SK-N-SH treated with all-trans-retinoic acid at 6 μM for 48 hours (cell line): ENCODE measurements at regions not wholly inside any gene's neighbourhood (a gene's known extent, or its start where the extent isn't known, plus 50 kb on each side); places are given as distances from the start of the nearest gene placed in this dataset.

Experiments
- ARNTL ChIP-seq: fragments of 450-650 bp; formaldehyde crosslinking; IDR thresholded peaks from 2 replicates; pipeline ENCODE4 v1.5.0; 2020; ENCODE audit warnings: low read depth, mild to moderate bottlenecking, moderate library complexity, borderline replicate concordance
- CREB5 ChIP-seq: fragments of 250-450 bp; sonication (Bioruptor Pico); IDR thresholded peaks from 2 replicates; pipeline ENCODE4 v1.5.1; 2020; ENCODE audit warnings: low read depth, mild to moderate bottlenecking, moderate library complexity
- CSDC2 ChIP-seq: fragments of 250-450 bp; sonication (Bioruptor Pico); IDR thresholded peaks from 2 replicates; pipeline ENCODE4 v1.5.0; 2020; ENCODE audit warnings: mild to moderate bottlenecking, moderate library complexity
- CSRNP3 ChIP-seq: fragments of 250-450 bp; sonication (Bioruptor Pico); IDR thresholded peaks from 2 replicates; pipeline ENCODE4 v1.5.1; 2021; ENCODE audit warnings: mild to moderate bottlenecking, moderate library complexity
- ESRRG ChIP-seq: fragments of 250-450 bp; sonication (Bioruptor Pico); IDR thresholded peaks from 2 replicates; pipeline ENCODE4 v1.6.1; 2021; ENCODE audit warnings: mild to moderate bottlenecking
- GLIS3 ChIP-seq: fragments of 250-450 bp; sonication (Bioruptor Pico); IDR thresholded peaks from 2 replicates; pipeline ENCODE4 v1.5.0; 2020; ENCODE audit warnings: mild to moderate bottlenecking, moderate library complexity
- SNAI2 ChIP-seq: fragments of 250-450 bp; sonication (Bioruptor Pico); IDR thresholded peaks from 2 replicates; pipeline ENCODE4 v1.5.0; 2020; ENCODE audit warnings: mild to moderate bottlenecking, moderate library complexity
- ZC3H10 ChIP-seq: fragments of 250-450 bp; sonication (Bioruptor Pico); IDR thresholded peaks from 2 replicates; pipeline ENCODE4 v1.5.1; 2021; ENCODE audit warnings: mild to moderate bottlenecking, moderate library complexity
- ZNF565 ChIP-seq: fragments of 450-650 bp; formaldehyde crosslinking; conservative IDR thresholded peaks from 2 replicates; pipeline ENCODE4 v1.5.0; 2020; ENCODE audit warnings: low read depth, mild to moderate bottlenecking, moderate library complexity
- ZNF8 ChIP-seq: fragments of 450-650 bp; formaldehyde crosslinking; IDR thresholded peaks from 2 replicates; pipeline ENCODE4 v1.5.0; 2020; ENCODE audit warnings: mild to moderate bottlenecking, moderate library complexity

GRCh38 chr3:132788301-132788671 lies 66.1 kb upstream of the NPHP3 start:
- TF ChIP-seq ARNTL (CRISPR knock-in tag) = no peak
- no peak for TF ChIP-seq ESRRG (CRISPR knock-in tag)
- TF ChIP-seq SNAI2 (CRISPR knock-in tag) = no peak
- TF ChIP-seq ZC3H10 = no peak
- TF ChIP-seq ZNF565 (CRISPR knock-in tag) = no peak
- no peak for TF ChIP-seq CREB5 (CRISPR knock-in tag)
- no peak for TF ChIP-seq CSDC2 (CRISPR knock-in tag)
- TF ChIP-seq CSRNP3 (CRISPR knock-in tag) = no peak
- TF ChIP-seq ZNF8 (CRISPR knock-in tag) = peak; percentile 66; the same call in 1 of the 2 replicates
- no peak for TF ChIP-seq GLIS3 (CRISPR knock-in tag)
